ENCODE measurements at regions not wholly inside any gene's neighbourhood (a gene's known extent, or its start where the extent isn't known, plus 50 kb on each side); places are given as distances from the start of the nearest gene placed in this dataset.
"Not testable (repeated sequence)": the region's sequence is repeated elsewhere in the genome, so short reads cannot be mapped to it uniquely, and the experiment has no call there.

GRCh38 chr16:88262858-88263563 lies 119.7 kb upstream of the ZNF469 start:
- H3K27ac Mint-ChIP-seq; H3K4me1 Mint-ChIP-seq; DNase-seq; H3K9me3 Mint-ChIP-seq; ATAC-seq (ENCODE audit: low read depth); H3K4me3 Mint-ChIP-seq; H3K36me3 Mint-ChIP-seq; POLR2A ChIA-PET: not testable (repeated sequence)
- H3K27me3 Mint-ChIP-seq: peaks cover 23% of the 10 kb centered on the region

GRCh38 chr16:88263681-88264287 lies 119.0 kb upstream of the ZNF469 start:
- H3K36me3 Mint-ChIP-seq; ATAC-seq (ENCODE audit: low read depth); H3K27ac Mint-ChIP-seq; H3K4me1 Mint-ChIP-seq; H3K4me3 Mint-ChIP-seq; H3K9me3 Mint-ChIP-seq; DNase-seq; POLR2A ChIA-PET: not testable (repeated sequence)
- H3K27me3 Mint-ChIP-seq: peaks cover 18% of the 10 kb centered on the region

- Mint-ChIP-seq H3K27me3 (peaks cover 13% of the 10 kb centered on the region), H3K4me3 (no peak overlapping the region), H3K4me1 (no peaks in the 10 kb centered on the region), H3K36me3 (no peaks in the 10 kb centered on the region), H3K27ac (no peak overlapping the region), H3K9me3 (no peaks in the 10 kb centered on the region)
- peak; percentile 48 for DNase-seq
- POLR2A ChIA-PET: no interaction called here
- ATAC-seq (ENCODE audit: low read depth): peak; percentile 62
Measured at GRCh38 chr16:88264641-88265285, 118.0 kb upstream of the ZNF469 start.

- DNase-seq; H3K4me3 Mint-ChIP-seq; H3K4me1 Mint-ChIP-seq; H3K27ac Mint-ChIP-seq; ATAC-seq (ENCODE audit: low read depth); H3K27me3 Mint-ChIP-seq; POLR2A ChIA-PET; H3K36me3 Mint-ChIP-seq; H3K9me3 Mint-ChIP-seq: not testable (repeated sequence)
Measured at GRCh38 chr16:88265286-88265938, 117.3 kb upstream of the ZNF469 start.

- H3K9me3 Mint-ChIP-seq; H3K4me1 Mint-ChIP-seq; DNase-seq; H3K36me3 Mint-ChIP-seq; ATAC-seq (ENCODE audit: low read depth); POLR2A ChIA-PET; H3K27ac Mint-ChIP-seq; H3K4me3 Mint-ChIP-seq; H3K27me3 Mint-ChIP-seq: not testable (repeated sequence)
Measured at GRCh38 chr16:88266036-88266435, 116.7 kb upstream of the ZNF469 start.

GRCh38 chr16:88266935-88267551 lies 115.7 kb upstream of the ZNF469 start:
- DNase-seq; H3K4me1 Mint-ChIP-seq; ATAC-seq (ENCODE audit: low read depth); POLR2A ChIA-PET; H3K27me3 Mint-ChIP-seq; H3K36me3 Mint-ChIP-seq; H3K27ac Mint-ChIP-seq; H3K9me3 Mint-ChIP-seq; H3K4me3 Mint-ChIP-seq: not testable (repeated sequence)

- H3K4me3 Mint-ChIP-seq; H3K36me3 Mint-ChIP-seq; DNase-seq; H3K9me3 Mint-ChIP-seq; H3K27ac Mint-ChIP-seq; H3K27me3 Mint-ChIP-seq; H3K4me1 Mint-ChIP-seq; POLR2A ChIA-PET; ATAC-seq (ENCODE audit: low read depth): not testable (repeated sequence)
Measured at GRCh38 chr16:88268186-88268970, 114.4 kb upstream of the ZNF469 start.

- H3K9me3 Mint-ChIP-seq; H3K36me3 Mint-ChIP-seq; H3K4me1 Mint-ChIP-seq; H3K27me3 Mint-ChIP-seq; H3K27ac Mint-ChIP-seq; DNase-seq; POLR2A ChIA-PET; H3K4me3 Mint-ChIP-seq; ATAC-seq (ENCODE audit: low read depth): not testable (repeated sequence)
Measured at GRCh38 chr16:88270171-88270790, 112.5 kb upstream of the ZNF469 start.

GRCh38 chr16:88271296-88271695 lies 111.5 kb upstream of the ZNF469 start:
- H3K4me3 Mint-ChIP-seq; H3K27ac Mint-ChIP-seq; H3K9me3 Mint-ChIP-seq; POLR2A ChIA-PET; H3K4me1 Mint-ChIP-seq; ATAC-seq (ENCODE audit: low read depth); H3K27me3 Mint-ChIP-seq; H3K36me3 Mint-ChIP-seq; DNase-seq: not testable (repeated sequence)

- not testable (repeated sequence) for H3K27ac Mint-ChIP-seq
Measured at GRCh38 chr16:88271776-88272175, 111.0 kb upstream of the ZNF469 start.

GRCh38 chr16:88272437-88272836 lies 110.3 kb upstream of the ZNF469 start:
- H3K27me3 Mint-ChIP-seq; H3K4me3 Mint-ChIP-seq; POLR2A ChIA-PET; H3K27ac Mint-ChIP-seq; H3K4me1 Mint-ChIP-seq; H3K9me3 Mint-ChIP-seq; ATAC-seq (ENCODE audit: low read depth); DNase-seq; H3K36me3 Mint-ChIP-seq: not testable (repeated sequence)

More at GRCh38 chr16:88271776-88272175, 111.0 kb upstream of the ZNF469 start:
- H3K4me1 Mint-ChIP-seq; H3K27me3 Mint-ChIP-seq; H3K36me3 Mint-ChIP-seq; H3K4me3 Mint-ChIP-seq; POLR2A ChIA-PET; H3K9me3 Mint-ChIP-seq; DNase-seq; ATAC-seq (ENCODE audit: low read depth): not testable (repeated sequence)

- H3K27ac Mint-ChIP-seq; H3K4me1 Mint-ChIP-seq; ATAC-seq (ENCODE audit: low read depth); H3K36me3 Mint-ChIP-seq; POLR2A ChIA-PET; H3K27me3 Mint-ChIP-seq; H3K4me3 Mint-ChIP-seq; H3K9me3 Mint-ChIP-seq; DNase-seq: not testable (repeated sequence)
Measured at GRCh38 chr16:88274126-88274750, 108.5 kb upstream of the ZNF469 start.

All from activated naive CD8-positive, alpha-beta T cell treated with anti-CD3 and anti-CD28 coated beads, Interleukin-2, amount 10 ng/mL, durations not matched to agents 7 days and 5 days (primary cell).